Adrenal gland (tissue), 9 donors: ENCODE measurements at regions not wholly inside any gene's neighbourhood (a gene's known extent, or its start where the extent isn't known, plus 50 kb on each side); places are given as distances from the start of the nearest gene placed in this dataset.
"Not testable (repeated sequence)": the region's sequence is repeated elsewhere in the genome, so short reads cannot be mapped to it uniquely, and the experiment has no call there.

Source experiments
- DNase-seq, 7 donors: peaks; one replicate each; pipeline ENCODE4 v3.0.0-alpha.2; 2019 to 2020
- H3K27ac ChIP-seq, 5 donors: fragments of 200-600 bp; sonication (generic) in 4 of 5; 1 replicate in 3 of 5; 2 replicates in 2 of 5; pipeline versions ENCODE4 v1.5.1 to v1.8.0; 2016 to 2020; ENCODE audit warnings: mild to moderate bottlenecking in 1 of 5
- H3K27me3 ChIP-seq: fragments of 200-600 bp; 2 replicates; pipeline ENCODE4 v1.8.0; 2021
- H3K36me3 ChIP-seq, 2 donors: fragments of 200-600 bp; replicated peaks in 1 of 2; 1 replicate in 1 of 2; 2 replicates in 1 of 2; pipeline versions ENCODE4 v1.5.1 to v1.8.0; 2018 to 2022
- H3K4me1 ChIP-seq, 2 donors: fragments of 200-600 bp; replicated peaks in 1 of 2; 1 replicate in 1 of 2; 2 replicates in 1 of 2; pipeline versions ENCODE4 v1.5.1 to v1.8.0; 2018 to 2021
- H3K4me3 ChIP-seq, 4 donors: fragments of 200-600 bp; sonication (generic) in 3 of 4; one replicate each; pipeline ENCODE4 v1.5.1; 2016 to 2018
- H3K9me3 ChIP-seq, 3 donors: fragments of 200-600 bp; sonication (generic) in 1 of 3; replicated peaks in 1 of 3; 1 replicate in 2 of 3; 2 replicates in 1 of 3; pipeline versions ENCODE4 v1.5.1 to v1.8.0; 2016 to 2021
- POLR2A ChIP-seq, 2 donors: fragments of 450-650 bp; IDR thresholded peaks; one replicate each; pipeline ENCODE4 v1.6.1; 2017; ENCODE audit warnings: antibody characterized with exemption in 2 of 2, mild to moderate bottlenecking in 2 of 2, moderate library complexity in 1 of 2
- WGBS, 4 donors: extraction: QIAGEN DNeasy Blood & Tissue Kit in 2 of 4; methylation state at CpG; one replicate each; pipeline versions ENCODE4 v1.1.5 to v1.1.7; 2013 to 2017; 5-methylcytosine and 5-hydroxymethylcytosine counted together
- intact Hi-C, 2 donors: fragments of 100-400 bp; cut with DNase I; formaldehyde crosslinking; loops; one replicate each; pipeline versions ENCODE4 v1.14.1 to v1.15.0; 2022 to 2023
- TF ChIP-seq, protein P1 (sequence below), 6 experiments: fragments of 450-650 bp in 4 of 6; fragments of 200-600 bp in 2 of 6; sonication (generic) in 1 of 6; IDR thresholded peaks; 1 replicate in 5 of 6; 2 replicates in 1 of 6; pipeline versions ENCODE4 v1.5.1 to v1.8.0; 2016 to 2021; ENCODE audit warnings: antibody characterized with exemption in 6 of 6, mild to moderate bottlenecking in 2 of 6, moderate library complexity in 1 of 6
- donor health status: healthy with polysubstance abuse.
- donor health status: Bipolar disorder and iron deficiency.
- donor health status: DM: yes; HTN: yes; CAD: no.
- donor health status: DM: no; HTN: no; CAD: no.
- donor health status: DM: no; HTN: no; CAD: no.

- no peak for DNase-seq
- Histone ChIP-seq H3K27me3 (no peaks in the 10 kb centered on the region), H3K4me1 (peaks cover 6 to 9% of the 10 kb centered on the region in 2 donors), H3K9me3 (no peaks in the 10 kb centered on the region), H3K4me3 (no peak overlapping the region), H3K27ac (no peak overlapping the region), H3K36me3 (no peaks in the 10 kb centered on the region)
- TF ChIP-seq, protein P1, sequence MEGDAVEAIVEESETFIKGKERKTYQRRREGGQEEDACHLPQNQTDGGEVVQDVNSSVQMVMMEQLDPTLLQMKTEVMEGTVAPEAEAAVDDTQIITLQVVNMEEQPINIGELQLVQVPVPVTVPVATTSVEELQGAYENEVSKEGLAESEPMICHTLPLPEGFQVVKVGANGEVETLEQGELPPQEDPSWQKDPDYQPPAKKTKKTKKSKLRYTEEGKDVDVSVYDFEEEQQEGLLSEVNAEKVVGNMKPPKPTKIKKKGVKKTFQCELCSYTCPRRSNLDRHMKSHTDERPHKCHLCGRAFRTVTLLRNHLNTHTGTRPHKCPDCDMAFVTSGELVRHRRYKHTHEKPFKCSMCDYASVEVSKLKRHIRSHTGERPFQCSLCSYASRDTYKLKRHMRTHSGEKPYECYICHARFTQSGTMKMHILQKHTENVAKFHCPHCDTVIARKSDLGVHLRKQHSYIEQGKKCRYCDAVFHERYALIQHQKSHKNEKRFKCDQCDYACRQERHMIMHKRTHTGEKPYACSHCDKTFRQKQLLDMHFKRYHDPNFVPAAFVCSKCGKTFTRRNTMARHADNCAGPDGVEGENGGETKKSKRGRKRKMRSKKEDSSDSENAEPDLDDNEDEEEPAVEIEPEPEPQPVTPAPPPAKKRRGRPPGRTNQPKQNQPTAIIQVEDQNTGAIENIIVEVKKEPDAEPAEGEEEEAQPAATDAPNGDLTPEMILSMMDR (IDR thresholded peaks at IDR 0.05) = no peak
- TF ChIP-seq POLR2A (IDR thresholded peaks at IDR 0.05) = no peak
- intact Hi-C loops = no loop called here
Measured at GRCh38 chr9:18061332-18061731, 412.6 kb upstream of the ADAMTSL1 start.

- Histone ChIP-seq H3K27ac (no peak overlapping the region), H3K9me3 (no peaks in the 10 kb centered on the region), H3K36me3 (no peaks in the 10 kb centered on the region), H3K4me1 (peaks cover 6 to 9% of the 10 kb centered on the region in 2 donors), H3K27me3 (no peaks in the 10 kb centered on the region), H3K4me3 (no peak overlapping the region)
- DNase-seq = no peak
- no peak for TF ChIP-seq POLR2A (IDR thresholded peaks at IDR 0.05)
- TF ChIP-seq, protein P1 (IDR thresholded peaks at IDR 0.05) = no peak
- intact Hi-C loops = no loop called here
- WGBS, 4 donors = 31 to 66% (median 44%) methylated on average over 2 of the region's 2 CpGs
Measured at GRCh38 chr9:18061856-18062255, 412.1 kb upstream of the ADAMTSL1 start.

GRCh38 chr9:18063856-18064390 lies 410.0 kb upstream of the ADAMTSL1 start:
- H3K27ac ChIP-seq = no peak overlapping the region
- no peaks in the 10 kb centered on the region for H3K36me3 ChIP-seq
- H3K9me3 ChIP-seq = no peaks in the 10 kb centered on the region
- TF ChIP-seq POLR2A (IDR thresholded peaks at IDR 0.05) = no peak
- intact Hi-C loops = no loop called here
- no peaks in the 10 kb centered on the region for H3K27me3 ChIP-seq
- DNase-seq = no peak
- WGBS, 4 donors = 68 to 78% (median 73%) methylated on average over 6 of the region's 6 CpGs
- peaks cover 6% of the 10 kb centered on the region in 2 donors for H3K4me1 ChIP-seq
- no peak overlapping the region for H3K4me3 ChIP-seq

- H3K4me1 ChIP-seq, H3K9me3 ChIP-seq, H3K27me3 ChIP-seq, intact Hi-C loops, H3K36me3 ChIP-seq, DNase-seq, H3K4me3 ChIP-seq, H3K27ac ChIP-seq: not testable (repeated sequence)
- 87 to 100% (median 93%) methylated on average over 2 of the region's 2 CpGs for WGBS, 4 donors
Measured at GRCh38 chr9:18066608-18067007, 407.3 kb upstream of the ADAMTSL1 start.

GRCh38 chr9:18067548-18068120 lies 406.3 kb upstream of the ADAMTSL1 start:
- no peak for TF ChIP-seq POLR2A (IDR thresholded peaks at IDR 0.05)
- TF ChIP-seq, protein P1 (IDR thresholded peaks at IDR 0.05) = no peak
- Histone ChIP-seq H3K4me1 (no peaks in the 10 kb centered on the region), H3K9me3 (no peaks in the 10 kb centered on the region), H3K27ac (no peak overlapping the region), H3K36me3 (no peaks in the 10 kb centered on the region), H3K27me3 (no peaks in the 10 kb centered on the region), H3K4me3 (no peak overlapping the region)
- no peak for DNase-seq
- 84 to 88% (median 86%) methylated on average over 6 of the region's 6 CpGs for WGBS, 4 donors
- intact Hi-C loops = no loop called here
